HEK293T (cell line): ENCODE measurements at regions not wholly inside any gene's neighbourhood (a gene's known extent, or its start where the extent isn't known, plus 50 kb on each side); places are given as distances from the start of the nearest gene placed in this dataset.

Experiments used
- BHLHE40 ChIP-seq: fragments of 450-650 bp; IDR thresholded peaks from 2 replicates; pipeline ENCODE4 v1.6.1; 2016; ENCODE audit warnings: mild to moderate bottlenecking, moderate library complexity, borderline replicate concordance
- ELF4 ChIP-seq: fragments of 450-650 bp; IDR thresholded peaks from 2 replicates; pipeline ENCODE4 v1.6.1; 2017; ENCODE audit warnings: antibody characterized with exemption
- FOXA1 ChIP-seq: fragments of 450-650 bp; IDR thresholded peaks from 2 replicates; pipeline ENCODE4 v1.6.1; 2016; ENCODE audit warnings: mild to moderate bottlenecking
- FOXK2 ChIP-seq: fragments of 450-650 bp; IDR thresholded peaks from 2 replicates; pipeline ENCODE4 v1.6.1; 2016; ENCODE audit warnings: mild to moderate bottlenecking
- FOXM1 ChIP-seq: fragments of 450-650 bp; IDR thresholded peaks from 2 replicates; pipeline ENCODE4 v1.6.1; 2017; ENCODE audit warnings: mild to moderate bottlenecking, borderline replicate concordance
- SP1 ChIP-seq: fragments of 450-650 bp; IDR thresholded peaks from 2 replicates; pipeline ENCODE4 v1.6.1; 2017
- TF ChIP-seq, protein P1 (sequence below): fragments of 450-650 bp; IDR thresholded peaks from 2 replicates; pipeline ENCODE4 v1.6.1; 2016

- TF ChIP-seq FOXM1 (no peak), FOXK2 (no peak), BHLHE40 (no peak), ELF4 (no peak), FOXA1 (no peak), SP1 (no peak)
- TF ChIP-seq, protein P1, sequence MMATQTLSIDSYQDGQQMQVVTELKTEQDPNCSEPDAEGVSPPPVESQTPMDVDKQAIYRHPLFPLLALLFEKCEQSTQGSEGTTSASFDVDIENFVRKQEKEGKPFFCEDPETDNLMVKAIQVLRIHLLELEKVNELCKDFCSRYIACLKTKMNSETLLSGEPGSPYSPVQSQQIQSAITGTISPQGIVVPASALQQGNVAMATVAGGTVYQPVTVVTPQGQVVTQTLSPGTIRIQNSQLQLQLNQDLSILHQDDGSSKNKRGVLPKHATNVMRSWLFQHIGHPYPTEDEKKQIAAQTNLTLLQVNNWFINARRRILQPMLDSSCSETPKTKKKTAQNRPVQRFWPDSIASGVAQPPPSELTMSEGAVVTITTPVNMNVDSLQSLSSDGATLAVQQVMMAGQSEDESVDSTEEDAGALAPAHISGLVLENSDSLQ: no peak
Observed at GRCh38 chr10:83957168-83957947, 182.0 kb upstream of the GHITM start.
